Esophagus squamous epithelium (tissue), 4 donors: ENCODE measurements at regions not wholly inside any gene's neighbourhood (a gene's known extent, or its start where the extent isn't known, plus 50 kb on each side); places are given as distances from the start of the nearest gene placed in this dataset.

ENCODE experiments used
- POLR2A ChIP-seq, 4 donors: fragments of 450-650 bp; IDR thresholded peaks; one replicate each; pipeline ENCODE4 v1.6.1; 2017; ENCODE audit warnings: antibody characterized with exemption in 4 of 4, mild to moderate bottlenecking in 4 of 4, moderate library complexity in 3 of 4
- TF ChIP-seq, protein P1 (sequence below), 6 experiments: fragments of 450-650 bp in 4 of 6; fragments of 200-600 bp in 2 of 6; sonication (generic) in 2 of 6; IDR thresholded peaks; one replicate each; pipeline ENCODE4 v1.5.1; 2016 to 2019; ENCODE audit warnings: antibody characterized with exemption in 6 of 6, mild to moderate bottlenecking in 4 of 6, moderate library complexity in 4 of 6

DNA sequence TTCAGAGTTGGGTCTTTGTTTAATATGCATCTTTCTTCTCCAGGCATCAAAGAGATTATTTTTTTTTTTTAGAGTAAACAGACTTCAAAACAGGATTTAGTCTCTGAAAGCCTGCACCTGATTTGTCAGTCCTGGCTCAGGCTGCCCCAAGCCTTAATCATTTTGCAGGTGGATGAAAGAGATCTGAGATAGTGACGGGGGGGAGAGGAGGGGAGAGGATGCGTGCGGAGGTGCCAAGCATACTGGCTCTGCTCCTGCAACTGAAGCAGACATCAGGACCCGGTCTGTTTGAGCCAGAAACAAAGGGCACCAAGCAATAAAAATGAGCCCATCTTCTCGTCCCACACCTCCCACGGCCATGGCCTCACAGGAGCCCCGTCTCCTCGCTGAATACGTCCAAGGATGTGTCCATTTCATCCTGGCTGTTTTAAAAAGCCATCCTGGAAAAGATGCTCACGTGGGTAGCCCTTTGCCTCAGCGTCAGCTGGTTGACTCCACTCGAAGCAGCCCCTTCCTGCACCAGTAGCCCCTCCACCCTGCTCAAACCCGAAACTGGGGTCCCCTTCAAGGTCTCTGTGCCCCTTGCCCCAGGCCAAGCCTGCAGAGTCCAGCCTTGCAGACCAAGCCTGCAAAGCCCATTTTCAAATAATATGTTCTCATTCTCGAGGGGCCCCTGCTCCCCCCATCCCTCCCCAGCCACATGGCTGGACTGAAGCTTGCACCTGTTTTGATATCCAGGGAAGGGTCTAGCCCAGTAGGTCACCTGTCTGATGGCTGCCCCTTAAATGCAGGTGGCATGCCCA lies 84.8 kb upstream of the TNRC6C start:
- TF ChIP-seq, protein P1, sequence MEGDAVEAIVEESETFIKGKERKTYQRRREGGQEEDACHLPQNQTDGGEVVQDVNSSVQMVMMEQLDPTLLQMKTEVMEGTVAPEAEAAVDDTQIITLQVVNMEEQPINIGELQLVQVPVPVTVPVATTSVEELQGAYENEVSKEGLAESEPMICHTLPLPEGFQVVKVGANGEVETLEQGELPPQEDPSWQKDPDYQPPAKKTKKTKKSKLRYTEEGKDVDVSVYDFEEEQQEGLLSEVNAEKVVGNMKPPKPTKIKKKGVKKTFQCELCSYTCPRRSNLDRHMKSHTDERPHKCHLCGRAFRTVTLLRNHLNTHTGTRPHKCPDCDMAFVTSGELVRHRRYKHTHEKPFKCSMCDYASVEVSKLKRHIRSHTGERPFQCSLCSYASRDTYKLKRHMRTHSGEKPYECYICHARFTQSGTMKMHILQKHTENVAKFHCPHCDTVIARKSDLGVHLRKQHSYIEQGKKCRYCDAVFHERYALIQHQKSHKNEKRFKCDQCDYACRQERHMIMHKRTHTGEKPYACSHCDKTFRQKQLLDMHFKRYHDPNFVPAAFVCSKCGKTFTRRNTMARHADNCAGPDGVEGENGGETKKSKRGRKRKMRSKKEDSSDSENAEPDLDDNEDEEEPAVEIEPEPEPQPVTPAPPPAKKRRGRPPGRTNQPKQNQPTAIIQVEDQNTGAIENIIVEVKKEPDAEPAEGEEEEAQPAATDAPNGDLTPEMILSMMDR (IDR thresholded peaks at IDR 0.05), result no peak
- no peak for TF ChIP-seq POLR2A (IDR thresholded peaks at IDR 0.05)
